ENCODE measurements at regions not wholly inside any gene's neighbourhood (a gene's known extent, or its start where the extent isn't known, plus 50 kb on each side); places are given as distances from the start of the nearest gene placed in this dataset.

GRCh38 chr18:42187611-42188380, 232.8 kb downstream of the PIK3C3 start:
- TF ChIP-seq CTCF (IDR thresholded peaks at IDR 0.05), result no peak

GRCh38 chr18:42190643-42191042, 235.6 kb downstream of the PIK3C3 start:
- no peak for TF ChIP-seq CTCF (IDR thresholded peaks at IDR 0.05)

- no peak for TF ChIP-seq CTCF (IDR thresholded peaks at IDR 0.05)
Observed at GRCh38 chr18:42192251-42193248, 237.5 kb downstream of the PIK3C3 start.

GRCh38 chr18:42196651-42197050, 241.6 kb downstream of the PIK3C3 start:
- TF ChIP-seq CTCF (IDR thresholded peaks at IDR 0.05), result no peak

- no peak for TF ChIP-seq CTCF (IDR thresholded peaks at IDR 0.05)
Observed at GRCh38 chr18:42201137-42201536, 246.1 kb downstream of the PIK3C3 start.

GRCh38 chr18:42211201-42211600, 256.2 kb downstream of the PIK3C3 start:
- TF ChIP-seq CTCF (IDR thresholded peaks at IDR 0.05), result no peak

GRCh38 chr18:42222557-42222956, 267.5 kb downstream of the PIK3C3 start:
- no peak for TF ChIP-seq CTCF (IDR thresholded peaks at IDR 0.05)

Data from LNCAP (cell line).